ENCODE measurements at regions not wholly inside any gene's neighbourhood (a gene's known extent, or its start where the extent isn't known, plus 50 kb on each side); places are given as distances from the start of the nearest gene placed in this dataset.

GRCh38 chr14:54294802-54295201, 102.0 kb upstream of the CDKN3 start:
- no peak for FAIRE-seq
- DNase-seq (ENCODE audit: low spot score in 2 of 2): no peak

GRCh38 chr14:54299410-54300363, 97.1 kb upstream of the CDKN3 start:
- no peak for FAIRE-seq
- no peak for DNase-seq (ENCODE audit: low spot score in 2 of 2)

GRCh38 chr14:54300881-54301280, 95.9 kb upstream of the CDKN3 start:
- no peak for FAIRE-seq
- no peak for DNase-seq (ENCODE audit: low spot score in 2 of 2)

- DNase-seq (ENCODE audit: low spot score in 2 of 2) (no peak), FAIRE-seq (no peak)
Measured at GRCh38 chr14:54301359-54301758, 95.4 kb upstream of the CDKN3 start.

- DNase-seq (ENCODE audit: low spot score in 2 of 2): no peak
- FAIRE-seq: no peak
Measured at GRCh38 chr14:54306806-54307205, 90.0 kb upstream of the CDKN3 start.

GRCh38 chr14:54309615-54310014, 87.2 kb upstream of the CDKN3 start:
- FAIRE-seq (no peak), DNase-seq (ENCODE audit: low spot score in 2 of 2) (no peak)

- DNase-seq (ENCODE audit: low spot score in 2 of 2) (no peak), FAIRE-seq (no peak)
Measured at GRCh38 chr14:54310151-54310850, 86.5 kb upstream of the CDKN3 start.

GRCh38 chr14:54310851-54311228, 86.0 kb upstream of the CDKN3 start:
- FAIRE-seq (no peak), DNase-seq (ENCODE audit: low spot score in 2 of 2) (no peak)

- DNase-seq (ENCODE audit: low spot score in 2 of 2) (no peak), FAIRE-seq (no peak)
Measured at GRCh38 chr14:54312166-54312801, 84.5 kb upstream of the CDKN3 start.

- DNase-seq (ENCODE audit: low spot score in 2 of 2) (no peak), FAIRE-seq (no peak)
Measured at GRCh38 chr14:54314365-54315104, 82.3 kb upstream of the CDKN3 start.

GRCh38 chr14:54316652-54317051, 80.2 kb upstream of the CDKN3 start:
- DNase-seq (ENCODE audit: low spot score in 2 of 2): no peak
- FAIRE-seq: no peak

GRCh38 chr14:54317391-54317790, 79.4 kb upstream of the CDKN3 start:
- DNase-seq (ENCODE audit: low spot score in 2 of 2) (no peak), FAIRE-seq (no peak)

- no peak for DNase-seq (ENCODE audit: low spot score in 2 of 2)
- no peak for FAIRE-seq
Measured at GRCh38 chr14:54322246-54322645, 74.6 kb upstream of the CDKN3 start.

- FAIRE-seq: no peak
- no peak for DNase-seq (ENCODE audit: low spot score in 2 of 2)
Measured at GRCh38 chr14:54322701-54323337, 74.0 kb upstream of the CDKN3 start.

GRCh38 chr14:54325766-54326165, 71.0 kb upstream of the CDKN3 start:
- DNase-seq (ENCODE audit: low spot score in 2 of 2): no peak
- FAIRE-seq: no peak

- no peak for FAIRE-seq
- DNase-seq (ENCODE audit: low spot score in 2 of 2): peak in 1 of 2 donors; percentile 28
Measured at GRCh38 chr14:54329082-54329695, 67.6 kb upstream of the CDKN3 start.

GRCh38 chr14:54330876-54331275, 65.9 kb upstream of the CDKN3 start:
- DNase-seq (ENCODE audit: low spot score in 2 of 2): no peak
- FAIRE-seq: no peak

GRCh38 chr14:54331516-54331915, 65.3 kb upstream of the CDKN3 start:
- DNase-seq (ENCODE audit: low spot score in 2 of 2) (no peak), FAIRE-seq (no peak)

- FAIRE-seq: no peak
- DNase-seq (ENCODE audit: low spot score in 2 of 2): no peak
Measured at GRCh38 chr14:54332490-54332889, 64.3 kb upstream of the CDKN3 start.

- FAIRE-seq (no peak), DNase-seq (ENCODE audit: low spot score in 2 of 2) (no peak)
Measured at GRCh38 chr14:54333511-54333910, 63.3 kb upstream of the CDKN3 start.
